NCI-H146 treated with DMSO at 0.1 percent for 48 hours (cell line): ENCODE measurements at regions not wholly inside any gene's neighbourhood (a gene's known extent, or its start where the extent isn't known, plus 50 kb on each side); places are given as distances from the start of the nearest gene placed in this dataset.

Experiments used
- DNase-seq: peaks from one replicate; lab custom pipeline; 2025; ENCODE audit not compliant: unreplicated experiment; lab: John Stamatoyannopoulos, UW

DNA sequence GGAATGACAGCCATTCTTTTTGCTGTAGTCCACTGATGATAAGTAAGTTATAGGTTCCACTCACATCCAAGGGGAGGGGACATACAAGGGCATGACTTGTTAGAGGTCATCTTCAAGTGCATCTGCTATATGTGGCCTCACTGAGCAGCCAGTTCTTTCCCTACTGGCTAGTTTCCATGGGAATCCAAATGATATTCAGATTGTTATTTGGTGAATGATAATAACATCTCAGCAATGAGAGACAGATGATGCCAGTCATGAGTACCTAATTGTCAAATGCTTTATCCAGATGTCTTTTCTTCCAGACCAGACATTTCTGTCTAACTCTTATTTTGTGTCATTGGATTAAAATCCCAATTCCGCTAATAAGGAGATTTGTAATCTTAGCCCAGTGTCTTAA is 460.4 kb upstream of the BOD1L1 start:
- no peak for DNase-seq

DNA sequence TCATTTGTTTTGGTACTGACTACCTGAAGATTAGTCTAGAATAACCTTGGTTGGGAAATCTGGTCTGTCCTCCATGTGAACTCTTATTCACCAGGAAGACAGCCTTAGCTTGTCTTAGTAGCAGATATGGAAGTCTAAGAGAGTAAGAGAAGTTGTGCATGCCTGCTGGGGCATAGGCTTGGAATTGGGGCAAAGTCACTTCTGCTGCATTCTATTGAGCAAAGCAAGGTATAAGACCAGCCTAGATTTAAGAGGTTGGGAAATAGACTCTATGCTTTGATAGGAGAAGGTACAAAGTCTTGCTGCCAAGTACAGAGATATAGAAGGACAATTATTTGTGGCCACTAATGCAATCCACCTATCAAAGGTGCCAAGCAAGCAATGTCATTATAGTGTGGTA is 464.0 kb upstream of the BOD1L1 start:
- DNase-seq = no peak

DNA sequence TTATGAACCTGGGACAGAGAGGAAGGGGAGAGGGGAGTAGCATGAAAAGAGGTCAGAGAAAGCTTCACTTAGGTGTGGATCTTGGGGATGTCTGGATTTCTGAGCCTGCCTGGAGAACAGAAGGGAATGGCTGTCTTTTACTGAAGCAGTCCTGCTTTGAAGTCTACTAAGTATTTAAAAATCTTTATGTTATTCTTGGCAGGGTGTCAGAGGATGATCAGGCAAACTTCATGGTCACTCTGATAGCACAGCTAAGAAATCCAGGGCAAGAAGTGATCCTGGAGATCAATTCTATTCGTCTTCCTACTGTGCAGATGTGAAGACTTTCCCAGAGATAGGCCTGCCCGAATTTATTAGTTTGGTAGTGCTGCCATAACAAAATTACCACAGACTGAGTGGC is 464.4 kb upstream of the BOD1L1 start:
- DNase-seq = no peak

DNA sequence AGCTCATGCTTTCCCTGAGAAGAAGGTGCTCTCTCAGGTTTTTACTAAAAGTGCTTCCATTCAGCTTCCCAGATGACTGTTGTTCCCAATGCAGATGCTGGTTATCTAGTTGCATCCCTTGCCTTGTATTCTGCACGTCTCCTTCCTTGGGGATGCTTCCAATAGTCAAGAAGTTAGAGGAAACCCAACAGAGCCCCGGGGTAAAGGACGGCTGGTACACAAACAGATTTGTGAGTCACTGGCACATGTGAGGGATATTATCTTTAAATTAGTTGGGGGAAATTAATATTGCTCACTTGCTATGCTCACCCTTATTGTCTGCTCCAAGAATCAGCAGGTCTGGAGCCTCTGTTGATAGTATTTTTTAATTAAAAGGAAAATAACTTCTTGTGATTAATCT is 465.2 kb upstream of the BOD1L1 start:
- no peak for DNase-seq

DNA sequence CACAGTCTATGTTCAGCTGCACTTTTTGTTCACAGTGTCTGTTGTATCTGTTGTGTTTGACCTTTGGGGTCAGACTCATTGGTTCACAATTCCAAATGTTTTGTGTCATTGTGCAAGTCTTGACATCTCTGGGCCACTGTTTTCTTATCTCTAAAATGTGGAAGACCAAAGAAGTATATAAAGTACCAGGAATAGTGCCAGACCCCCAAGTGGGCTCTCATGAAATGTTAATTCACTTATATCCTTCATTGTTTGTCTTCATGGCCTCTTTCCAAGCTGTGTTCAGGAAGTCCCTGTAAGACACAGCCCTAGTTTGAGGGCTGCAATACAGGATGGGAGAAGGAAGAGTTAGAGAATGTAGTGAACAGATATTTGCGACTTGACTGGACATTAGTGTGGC is 468.3 kb upstream of the BOD1L1 start:
- DNase-seq = no peak

DNA sequence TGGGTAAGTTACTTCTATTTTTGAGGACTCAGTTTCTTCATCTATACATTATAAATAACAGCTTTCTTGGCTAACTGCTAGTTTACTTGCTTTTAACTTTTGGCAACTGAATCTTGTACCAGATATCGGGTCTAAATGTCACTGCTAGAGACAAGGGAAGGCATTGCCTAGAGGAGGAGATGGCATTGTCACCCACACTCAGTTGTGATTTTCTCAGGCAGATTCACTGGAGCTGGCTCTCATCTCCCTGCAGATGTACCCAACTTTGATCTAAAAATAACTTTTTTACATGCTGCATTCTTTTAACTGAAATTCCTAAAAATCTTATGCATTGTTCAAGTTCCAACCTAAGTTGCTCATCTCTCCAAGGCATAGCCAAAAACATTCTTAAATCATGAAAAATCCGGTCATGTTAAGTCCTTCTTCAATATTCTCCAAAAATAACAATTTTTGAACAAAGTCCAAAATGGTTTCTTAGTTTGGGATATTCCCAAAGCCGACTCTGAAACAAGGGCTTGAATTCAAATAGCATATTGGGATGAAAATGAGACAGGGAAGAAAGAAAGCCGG is 469.0 kb upstream of the BOD1L1 start:
- no peak for DNase-seq

DNA sequence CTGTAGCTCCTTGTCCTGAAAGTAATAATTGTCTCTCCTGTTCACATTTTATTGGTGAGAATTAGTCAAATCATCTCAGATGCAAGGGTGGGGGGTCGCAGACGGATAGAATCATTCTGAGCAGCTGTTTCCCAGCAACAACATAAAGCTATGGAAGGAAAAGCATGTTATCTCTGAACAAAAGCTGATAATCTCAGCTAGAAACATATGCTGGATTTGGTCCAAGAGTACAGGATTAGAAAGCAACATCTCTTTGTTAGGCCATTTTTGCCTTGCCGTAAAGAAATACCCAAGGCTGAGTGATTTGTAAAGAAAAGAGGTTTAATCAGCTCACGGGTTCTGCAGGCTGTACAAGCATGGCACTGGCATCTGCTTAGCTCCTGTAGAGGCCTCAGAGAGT is 472.8 kb upstream of the BOD1L1 start:
- DNase-seq = no peak

DNA sequence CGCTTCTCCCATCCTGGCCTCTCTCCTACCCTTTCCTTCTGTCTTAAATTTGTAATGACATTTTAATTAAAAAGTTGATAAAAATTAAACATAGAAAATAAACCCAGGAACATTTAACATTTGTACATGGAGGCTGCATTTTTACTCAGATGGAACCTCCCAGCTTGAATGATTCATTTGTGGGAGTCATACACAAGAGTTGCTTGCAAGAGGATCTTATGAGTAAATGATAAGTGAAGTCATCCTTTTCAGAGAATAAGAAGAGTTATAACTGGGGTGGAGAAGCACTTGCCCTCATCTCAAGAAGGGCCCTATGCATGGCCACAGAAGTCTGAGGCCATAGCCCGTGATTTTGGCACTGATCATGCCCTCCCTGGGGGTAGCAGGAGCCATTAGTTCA is 482.9 kb upstream of the BOD1L1 start:
- DNase-seq = no peak

DNA sequence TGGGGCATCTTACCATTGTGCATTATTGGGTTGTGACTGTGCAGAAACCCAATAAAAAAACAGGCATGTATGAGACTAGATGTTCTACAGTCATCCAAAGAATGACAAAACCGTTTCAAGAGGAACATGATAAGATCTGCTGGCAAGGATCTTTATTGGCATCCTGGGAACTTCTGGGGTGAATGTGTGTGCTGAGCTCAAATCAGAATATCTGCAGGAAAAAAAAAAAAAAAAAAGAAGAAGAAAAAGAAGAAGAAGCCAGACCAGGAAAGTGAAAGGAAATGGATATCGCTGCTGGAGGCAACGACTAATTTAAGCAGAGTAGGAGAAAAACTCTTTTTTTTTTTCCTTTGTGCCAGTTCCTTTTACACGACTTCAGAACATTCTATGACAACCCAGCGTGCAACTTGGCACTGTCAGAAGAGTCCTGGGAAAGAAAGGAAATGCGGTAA is 484.2 kb upstream of the BOD1L1 start:
- no peak for DNase-seq

DNA sequence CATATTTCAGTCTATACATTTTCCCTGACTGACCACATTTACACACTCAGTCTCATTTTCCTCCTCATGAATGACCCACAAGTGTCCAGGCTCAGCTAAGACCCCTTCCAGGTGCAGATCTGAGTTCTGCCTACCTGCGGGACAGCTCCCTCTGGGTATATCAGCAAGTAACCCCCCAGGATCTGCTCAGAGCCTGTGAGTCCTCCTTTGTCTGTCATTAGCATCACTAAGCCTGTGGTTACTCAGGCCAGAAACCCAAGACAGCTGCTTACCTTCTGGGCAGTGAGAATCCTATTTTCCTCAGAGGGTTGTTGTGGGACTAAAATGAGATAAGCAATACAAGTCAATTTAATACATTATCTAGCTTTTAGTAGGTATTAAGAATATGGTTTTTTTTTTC is 487.6 kb upstream of the BOD1L1 start:
- DNase-seq = no peak

DNA sequence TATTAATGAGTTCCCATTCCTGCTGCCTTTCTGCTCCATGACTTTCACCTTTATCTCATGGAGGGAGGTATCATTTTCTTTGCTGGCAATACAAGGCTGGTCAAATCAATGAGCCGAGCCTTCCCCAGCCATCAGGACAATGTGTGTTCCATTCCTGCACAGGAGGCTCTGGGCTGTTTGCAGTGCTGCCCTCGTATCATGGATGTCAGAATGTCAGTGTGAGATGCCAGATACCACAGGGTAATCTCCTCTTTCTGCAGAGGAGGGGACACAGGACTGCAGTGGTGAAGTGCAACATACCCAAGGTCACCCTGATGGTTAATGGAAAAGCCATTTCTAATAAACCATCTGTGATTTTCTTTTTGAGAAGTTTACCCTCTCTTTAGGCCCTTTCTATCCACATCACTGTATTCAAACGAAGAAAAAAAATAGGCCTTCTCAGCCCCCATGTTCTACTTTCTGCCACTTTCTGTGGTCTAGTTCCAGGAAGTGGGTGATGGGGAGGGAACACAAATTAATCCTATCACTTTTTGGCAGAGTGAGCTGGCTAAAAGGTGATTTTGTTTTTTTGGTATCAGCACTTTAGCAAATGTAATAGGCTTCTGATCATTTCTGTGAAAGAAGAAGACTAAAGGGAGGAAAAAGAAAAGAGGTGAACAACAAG is 490.2 kb upstream of the BOD1L1 start:
- DNase-seq = no peak

DNA sequence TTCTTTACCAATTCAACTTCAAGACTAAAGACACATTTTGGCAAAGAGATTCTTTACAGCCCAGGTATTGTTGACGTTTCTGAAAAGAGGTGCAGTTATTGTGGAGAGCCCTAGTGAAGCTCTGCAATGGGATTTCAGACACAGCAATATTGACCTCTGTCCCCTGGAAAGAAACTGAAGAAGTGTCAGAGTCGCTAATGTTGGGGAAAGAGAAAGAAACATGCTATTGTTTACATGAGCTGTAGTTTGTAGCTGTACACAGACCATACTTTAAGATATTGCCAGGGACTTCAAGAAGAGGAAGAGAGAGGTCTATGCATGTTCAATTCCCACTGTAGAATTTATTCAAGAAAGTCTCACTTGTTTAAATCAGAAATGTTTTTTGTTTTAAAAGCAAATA is 497.3 kb upstream of the BOD1L1 start:
- DNase-seq = no peak

DNA sequence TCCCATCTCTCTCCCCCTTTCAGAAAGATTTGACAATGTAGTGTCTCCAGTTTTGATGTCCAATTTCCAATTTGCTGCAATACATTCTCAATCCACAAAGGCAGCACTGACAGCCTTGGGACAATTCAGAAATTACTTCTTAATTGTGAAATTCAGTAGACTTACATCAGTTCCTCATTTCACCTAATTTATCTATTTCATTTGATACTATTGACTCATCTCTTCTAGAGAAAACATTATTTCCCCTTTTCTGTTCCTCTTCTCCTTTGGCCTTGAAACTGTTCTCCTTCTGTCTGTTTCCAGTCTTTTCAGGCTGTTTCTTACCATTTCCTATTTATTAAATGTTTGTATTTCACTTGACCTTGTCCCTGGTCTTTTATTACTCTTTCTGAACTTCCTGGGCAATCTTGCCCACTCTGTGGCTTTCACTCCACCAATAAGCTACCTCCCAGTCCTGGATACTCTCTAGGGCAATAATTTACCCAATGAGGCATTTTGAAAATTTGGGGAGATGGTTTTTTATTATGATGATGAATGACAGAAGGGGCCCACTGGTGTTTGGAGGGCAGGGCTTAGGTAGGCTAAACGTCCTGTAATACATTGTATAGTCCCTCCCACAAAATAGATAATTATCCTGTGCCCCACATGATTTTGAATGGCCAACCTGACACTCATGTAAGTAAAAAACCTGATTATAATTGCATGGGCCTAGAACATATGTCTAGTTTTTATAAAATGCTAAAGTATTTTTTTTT is 498.0 kb upstream of the BOD1L1 start:
- no peak for DNase-seq

DNA sequence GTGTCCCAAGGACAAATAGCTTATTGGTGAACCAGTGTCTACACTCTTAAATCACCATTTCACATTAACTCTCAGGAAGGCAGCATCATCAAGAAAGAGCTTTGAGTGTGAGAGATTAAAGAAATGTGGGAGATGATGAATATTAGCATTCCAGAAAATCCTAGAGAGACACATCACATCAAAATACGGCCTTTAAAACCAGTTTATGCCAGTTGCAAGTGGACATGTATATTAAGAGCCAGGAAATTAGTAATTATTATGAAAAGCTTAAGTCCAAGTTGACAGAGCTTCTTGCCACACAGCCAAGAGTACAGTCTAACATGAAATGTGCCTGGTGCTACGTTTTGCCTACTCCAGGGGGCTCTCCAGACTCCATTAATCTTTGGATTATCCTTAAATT is 503.0 kb upstream of the BOD1L1 start:
- no peak for DNase-seq

DNA sequence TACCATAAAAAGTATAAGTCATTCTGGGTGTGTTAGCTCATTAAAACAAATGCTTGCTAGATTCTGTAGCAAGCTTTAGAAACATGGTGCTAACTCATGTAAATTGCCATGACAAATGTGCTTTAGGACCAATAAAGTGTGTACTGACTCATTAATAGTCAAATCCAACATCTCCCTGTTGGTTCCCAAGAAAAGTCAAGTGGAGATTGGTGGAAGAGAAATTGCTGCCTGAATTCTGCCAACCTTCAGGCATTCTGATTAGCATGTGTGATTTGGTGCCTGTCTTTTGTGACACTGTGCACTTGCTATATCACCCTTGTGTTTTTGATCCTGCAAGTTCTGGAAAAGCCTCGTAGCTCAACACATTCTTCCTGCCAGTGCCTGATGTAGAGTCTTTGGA is 503.8 kb upstream of the BOD1L1 start:
- DNase-seq = no peak

DNA sequence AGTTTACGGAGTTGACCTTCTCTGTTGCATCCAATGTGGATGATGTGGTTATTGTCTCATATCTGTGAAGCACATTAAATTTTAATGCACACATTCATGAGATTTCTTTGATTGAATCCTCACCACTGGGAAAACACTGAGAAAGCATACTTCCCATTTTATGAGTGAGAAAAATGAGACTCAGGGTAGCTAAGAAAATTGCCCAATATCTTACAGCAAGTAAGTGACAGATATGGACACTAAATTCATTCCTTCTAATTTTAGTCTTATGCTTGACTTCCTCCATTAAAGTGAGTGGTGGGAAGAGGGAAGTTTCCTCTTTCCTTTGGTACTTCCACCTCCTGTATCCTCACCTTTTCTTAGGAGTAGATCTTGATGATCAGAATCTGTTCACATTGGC is 504.8 kb upstream of the BOD1L1 start:
- DNase-seq = no peak

DNA sequence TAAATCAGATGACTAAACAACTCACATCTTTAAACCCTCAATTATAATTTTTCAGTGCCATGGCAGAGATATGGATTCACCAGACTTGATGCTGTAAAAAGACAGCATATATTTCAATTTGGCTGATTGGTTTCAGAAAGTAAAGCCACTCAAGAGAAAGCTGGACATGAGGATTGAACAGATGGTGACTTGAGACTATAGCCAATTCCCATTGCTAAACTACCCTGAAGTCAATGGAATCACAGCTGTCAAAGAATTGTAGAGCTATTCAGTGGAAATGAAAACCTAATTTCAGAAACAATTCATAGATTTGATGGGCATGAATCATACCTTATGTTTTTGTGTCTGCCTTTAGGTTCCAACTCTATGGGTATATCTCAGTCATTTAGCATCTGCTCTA is 510.6 kb upstream of the BOD1L1 start:
- no peak for DNase-seq

DNA sequence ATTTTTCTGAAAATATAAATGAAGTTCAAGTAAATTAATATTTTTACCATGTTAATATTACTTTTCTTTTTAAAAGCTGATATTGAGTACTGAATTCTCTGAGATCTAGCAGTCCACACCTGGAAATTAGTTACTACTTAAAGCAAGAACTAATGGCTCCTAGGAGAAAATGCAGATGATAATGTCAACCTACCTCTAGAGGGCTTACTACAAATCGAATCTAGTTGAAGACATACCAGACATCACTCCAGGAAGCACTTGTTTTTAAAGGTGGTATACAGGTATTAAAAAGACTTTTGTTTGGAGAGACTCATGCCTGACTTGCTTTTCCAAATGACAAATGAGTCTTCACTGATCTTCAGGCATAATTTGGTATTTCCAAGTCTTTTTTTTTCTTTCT is 516.4 kb upstream of the BOD1L1 start:
- DNase-seq = no peak

DNA sequence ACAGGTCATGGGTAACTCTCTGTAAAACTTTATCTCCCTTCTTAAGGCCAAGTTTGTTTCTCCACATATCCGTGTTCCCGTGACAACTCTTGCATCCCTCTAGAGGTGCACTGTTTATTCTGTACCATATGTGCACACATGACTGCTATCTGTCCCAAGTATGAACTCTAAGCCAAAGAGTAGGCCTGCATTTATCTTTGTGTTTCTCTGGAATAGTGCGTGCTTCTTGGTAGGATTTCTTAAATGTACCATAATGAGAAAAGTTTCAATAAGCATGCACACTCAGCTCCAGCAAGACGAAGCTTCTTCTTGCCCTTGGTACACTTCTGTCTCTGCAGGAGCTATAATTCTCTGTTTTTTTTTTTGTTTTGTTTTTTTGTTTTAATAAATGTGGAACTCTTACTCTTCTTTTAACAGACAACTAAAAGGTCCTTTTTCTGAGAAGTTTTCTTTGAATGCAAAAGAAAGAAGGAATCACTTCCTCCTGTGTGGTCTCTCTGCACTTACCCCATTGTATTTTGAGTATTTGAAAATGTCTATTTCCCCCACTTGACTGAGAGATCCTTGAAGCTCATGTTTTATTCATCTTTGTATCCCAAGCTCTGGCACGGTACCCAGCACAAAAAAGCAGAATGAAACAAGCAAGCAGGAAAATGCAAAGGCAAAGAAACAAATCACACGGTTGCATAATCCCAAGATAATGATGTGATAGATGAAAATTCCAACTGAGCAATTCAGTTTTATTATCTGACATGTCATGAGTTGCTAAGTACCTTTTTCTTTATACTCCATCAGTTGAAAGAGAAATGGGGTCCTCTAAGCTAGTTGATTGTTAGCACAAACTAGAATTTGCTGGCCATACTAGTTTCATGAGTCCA is 521.9 kb upstream of the BOD1L1 start:
- no peak for DNase-seq

DNA sequence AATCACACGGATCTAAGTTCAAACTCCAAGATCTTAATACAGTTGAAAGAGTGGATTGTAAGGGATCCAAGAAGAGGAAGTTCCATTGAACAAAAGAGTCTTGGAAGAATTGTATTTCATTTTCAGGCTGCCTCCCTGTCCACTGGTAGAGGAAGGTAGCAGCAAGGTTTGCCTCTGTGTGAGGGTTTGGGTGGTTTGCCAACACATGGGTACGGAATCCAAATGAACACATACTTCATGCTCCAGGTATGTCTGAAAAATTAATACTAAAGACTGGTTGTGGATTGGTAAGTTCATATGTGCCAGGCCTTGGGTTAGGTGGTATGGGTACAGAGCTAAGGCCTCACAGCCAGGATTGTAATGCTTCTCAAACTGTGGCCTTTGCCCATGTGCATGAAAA is 523.6 kb upstream of the BOD1L1 start:
- DNase-seq = no peak

DNA sequence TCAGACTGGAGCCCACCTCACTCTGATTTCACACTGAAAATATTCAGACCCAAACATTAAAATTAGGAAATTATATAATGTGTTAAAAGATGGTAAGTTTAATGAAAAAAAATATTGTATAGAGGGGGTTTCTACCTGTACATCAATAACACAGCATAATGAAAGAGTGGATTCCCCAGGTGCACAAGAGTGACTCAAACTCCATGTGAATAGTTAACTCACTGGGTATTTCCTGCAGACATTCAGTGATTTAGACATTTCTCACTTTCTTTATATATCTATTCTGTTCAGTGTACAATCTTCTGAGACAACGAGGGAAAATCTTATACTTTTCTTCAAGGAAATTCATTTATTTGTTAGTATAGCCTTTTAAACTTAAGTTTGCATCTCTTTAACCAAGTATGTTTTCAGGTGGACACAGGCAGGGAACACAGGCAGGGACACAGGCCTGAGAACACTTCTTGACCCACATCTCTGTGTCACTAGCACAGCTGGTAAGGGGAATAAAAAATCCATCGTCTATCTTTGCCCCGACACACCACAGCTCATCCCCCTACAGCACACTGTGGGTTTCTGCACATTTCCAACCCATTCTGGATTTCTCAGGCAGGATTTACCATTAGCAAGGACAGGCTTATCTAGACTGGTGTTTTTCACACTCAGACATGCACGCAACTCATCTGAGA is 525.5 kb upstream of the BOD1L1 start:
- no peak for DNase-seq
